NCI-H2227 treated with DMSO at 0.1 percent for 48 hours (cell line): ENCODE measurements at regions not wholly inside any gene's neighbourhood (a gene's known extent, or its start where the extent isn't known, plus 50 kb on each side); places are given as distances from the start of the nearest gene placed in this dataset.
"Not testable (repeated sequence)": the region's sequence is repeated elsewhere in the genome, so short reads cannot be mapped to it uniquely, and the experiment has no call there.

Experiments used
- DNase-seq: peaks from one replicate; lab custom pipeline; 2025; lab: John Stamatoyannopoulos, UW

DNA sequence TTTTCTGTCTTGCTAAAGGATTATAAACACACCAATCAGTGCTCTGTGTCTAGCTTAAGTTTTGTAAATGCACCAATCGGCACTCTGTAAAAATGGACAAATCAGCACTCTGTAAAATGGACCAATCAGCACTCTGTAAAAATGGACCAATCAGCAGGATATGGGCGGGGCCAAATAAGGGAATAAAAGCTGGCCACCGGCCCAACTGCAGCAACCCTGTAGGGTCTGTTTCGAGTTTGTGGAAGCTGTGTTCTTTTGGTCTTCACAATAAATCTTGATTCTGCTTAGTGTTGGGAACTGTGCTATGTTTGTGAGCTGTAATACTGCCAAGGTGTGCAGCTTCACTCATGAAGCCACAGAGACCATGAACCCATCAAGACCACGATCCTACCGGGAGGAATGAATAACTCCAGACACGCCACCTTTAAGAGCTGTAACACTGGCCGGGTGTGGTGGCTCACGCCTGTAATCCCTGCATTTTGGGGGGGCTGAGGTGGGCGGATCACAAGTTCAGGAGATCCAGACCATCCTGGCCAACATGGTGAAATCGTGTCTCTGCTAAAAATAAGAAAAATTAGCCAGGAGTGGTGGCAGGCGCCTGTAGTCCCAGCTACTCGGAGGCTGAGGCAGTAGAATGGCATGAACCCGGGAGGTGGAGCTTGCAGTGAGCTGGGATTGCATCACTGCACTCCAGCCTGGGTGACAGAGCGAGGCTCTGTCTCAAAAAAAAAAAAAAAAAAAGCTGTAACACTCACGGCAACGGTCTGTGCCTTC, 133.0 kb upstream of the GDF10 start:
- not testable (repeated sequence) for DNase-seq

DNA sequence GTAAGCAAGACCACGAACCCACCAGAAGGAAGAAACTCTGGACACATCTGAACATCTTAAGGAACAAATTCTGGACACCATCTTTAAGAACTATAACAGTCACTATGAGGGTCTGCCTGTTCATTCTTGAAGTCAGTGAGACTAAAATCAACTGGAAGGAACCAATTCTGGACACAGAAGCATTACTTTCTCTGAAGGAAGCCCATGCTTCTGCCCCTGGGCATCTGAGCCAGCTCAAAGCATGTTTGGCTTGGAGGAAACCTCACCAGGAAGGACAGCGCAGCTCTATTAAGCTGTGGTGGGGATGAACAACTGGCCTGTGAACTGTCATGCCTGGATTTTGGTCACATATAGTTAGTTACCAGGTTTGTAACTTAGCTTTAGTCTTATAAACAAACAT, 132.4 kb upstream of the GDF10 start:
- DNase-seq, result no peak

- no peak for DNase-seq
Measured at GRCh38 chr10:47169581-47169980, 130.4 kb upstream of the GDF10 start.

DNA sequence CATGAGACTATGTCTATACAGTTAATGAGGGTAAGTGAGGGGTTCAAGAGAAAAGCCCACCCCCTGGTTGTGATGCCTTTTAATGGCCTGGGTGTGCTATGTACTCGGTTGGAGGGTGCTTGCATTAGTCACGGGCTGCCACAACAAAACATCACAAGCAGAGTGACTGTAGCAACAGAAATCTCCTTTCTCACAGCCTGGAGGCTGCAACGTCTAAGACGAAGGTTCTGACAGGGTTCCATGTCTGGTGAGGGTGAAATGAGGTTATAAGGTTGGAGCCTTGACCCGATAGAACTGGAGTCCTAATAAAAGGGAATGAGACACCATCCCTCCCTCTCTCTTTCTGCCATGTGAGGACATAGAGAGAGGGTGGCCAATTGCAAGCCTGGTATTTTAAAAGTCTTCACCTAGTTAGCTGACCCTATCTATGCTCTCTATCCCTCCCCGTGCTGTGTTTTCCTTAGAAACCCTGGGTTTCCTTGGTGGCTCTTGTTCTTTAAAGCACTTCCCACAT, 126.0 kb upstream of the GDF10 start:
- no peak for DNase-seq

DNA sequence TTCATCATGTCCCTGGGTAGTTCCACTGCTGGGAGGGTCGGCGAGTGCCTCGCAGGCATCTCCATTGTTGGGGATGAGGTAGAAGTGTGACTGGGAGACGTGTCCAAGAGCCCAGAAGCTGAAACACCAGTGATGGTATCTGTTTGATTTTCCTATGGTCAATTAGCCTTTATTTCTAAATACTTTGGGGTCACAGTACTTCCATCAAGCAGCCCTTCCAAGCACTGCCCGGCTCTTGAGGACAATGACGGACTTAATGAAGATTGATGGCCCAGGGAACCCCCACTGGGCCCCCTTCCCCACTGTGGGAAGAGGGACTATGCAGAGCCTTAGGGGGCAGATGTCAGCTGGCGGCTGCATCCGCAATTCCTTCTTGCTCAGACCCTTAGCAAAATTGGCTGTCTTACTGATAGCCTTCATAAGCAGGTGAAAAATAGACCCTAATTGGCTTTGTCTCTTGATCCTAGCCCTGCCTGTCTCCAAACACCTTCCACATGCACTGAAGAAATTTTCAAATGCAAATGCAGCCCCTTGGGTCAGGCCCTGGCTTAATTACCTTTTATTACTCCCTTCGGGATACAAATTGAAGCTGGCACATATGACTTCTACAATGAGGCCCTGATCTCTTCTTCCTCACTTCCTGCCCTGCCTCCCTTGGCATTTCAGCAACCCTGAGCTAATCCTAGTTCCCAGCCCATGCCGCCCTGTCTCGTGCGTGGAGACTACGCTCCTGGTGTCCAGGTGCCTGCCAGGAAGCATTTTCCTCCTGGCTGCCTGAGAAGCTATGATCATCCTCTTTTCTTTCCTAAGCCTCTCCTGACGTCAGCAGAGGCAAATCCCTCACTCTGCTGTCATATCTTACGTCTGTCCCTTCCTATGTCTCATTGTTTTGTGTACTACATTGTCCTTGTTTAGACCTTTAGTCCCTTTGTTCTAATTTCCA, 124.5 kb upstream of the GDF10 start:
- no peak for DNase-seq

GRCh38 chr10:47176206-47176902, 123.6 kb upstream of the GDF10 start:
- no peak for DNase-seq

DNA sequence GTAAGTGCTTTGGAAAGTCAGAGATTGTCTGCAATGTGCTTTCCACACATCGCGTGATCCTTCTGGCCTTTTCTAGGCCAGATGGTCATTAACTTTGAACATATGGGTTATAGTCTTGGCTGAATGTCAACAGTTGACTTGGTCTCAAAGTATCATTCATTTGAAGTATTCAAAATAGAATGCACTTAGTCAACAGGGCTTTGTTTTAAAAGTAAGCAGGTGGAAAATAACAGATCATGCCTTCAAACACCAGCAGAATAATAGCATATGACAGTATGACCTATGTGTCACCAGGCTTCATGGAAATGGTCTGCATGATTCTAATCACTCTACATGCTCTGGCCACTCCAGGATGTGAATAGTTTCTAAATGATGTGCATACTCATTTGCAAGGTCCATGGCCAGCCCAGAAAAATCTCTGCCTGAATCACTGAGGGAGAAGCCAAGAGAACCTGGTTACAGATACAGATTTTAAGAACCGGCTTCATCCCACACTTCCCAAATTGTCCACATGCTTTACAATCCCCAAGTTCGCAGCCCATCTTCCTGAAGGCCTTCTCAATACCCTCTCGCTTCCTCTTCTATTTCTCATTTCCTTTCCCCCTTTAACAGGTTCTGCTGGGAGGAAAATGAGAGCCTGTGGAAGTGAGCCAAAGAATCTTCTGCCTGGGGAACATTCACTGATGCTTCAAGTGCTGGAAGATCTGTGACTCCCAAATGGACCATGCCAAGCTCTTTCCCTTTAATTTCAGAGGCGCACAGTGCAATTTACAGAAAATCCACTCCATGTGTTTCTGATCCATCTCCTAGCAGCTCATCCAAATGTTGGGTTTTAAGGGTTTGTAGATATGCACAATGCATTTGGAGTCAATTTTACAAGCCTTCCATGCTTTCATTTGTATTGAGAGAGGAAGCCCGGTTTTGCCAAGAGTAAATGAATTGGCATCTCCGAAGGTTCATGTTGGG, 122.8 kb upstream of the GDF10 start:
- no peak for DNase-seq

DNA sequence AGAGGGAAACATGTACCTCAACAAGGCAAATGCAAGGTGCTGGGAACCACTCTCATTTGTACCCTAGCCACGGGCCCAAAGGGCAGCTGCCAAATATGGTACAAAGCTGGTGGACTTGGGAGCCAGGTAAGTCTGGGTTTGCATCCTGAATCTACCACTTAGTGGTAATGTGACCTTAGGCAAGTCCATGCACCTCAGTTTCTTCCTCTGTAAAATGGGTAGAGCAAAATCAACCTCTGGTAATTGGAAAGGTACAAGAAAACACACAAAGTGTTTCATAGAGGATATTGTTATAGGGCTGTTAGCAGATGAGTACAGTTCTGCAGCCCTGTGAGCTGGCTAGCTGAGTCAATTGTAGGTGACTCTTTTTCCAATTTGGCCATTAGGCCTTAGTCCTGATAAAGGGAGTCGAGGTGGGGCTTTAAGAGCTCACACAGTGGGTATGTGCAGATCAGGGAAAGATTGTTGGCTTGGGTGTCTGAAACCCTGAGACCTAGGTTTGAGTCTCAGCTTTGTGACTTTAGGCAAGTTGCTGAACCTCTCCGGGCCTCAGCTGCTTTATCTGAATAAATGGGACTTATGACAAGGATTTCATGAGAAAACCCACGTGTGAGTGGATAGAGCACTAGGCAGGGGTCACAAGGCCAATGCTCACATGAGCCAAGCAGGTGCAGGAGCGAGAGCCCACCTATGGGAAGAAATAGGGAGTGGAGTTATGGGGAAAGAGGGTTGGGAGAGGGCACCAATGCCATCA, 121.3 kb upstream of the GDF10 start:
- DNase-seq, result no peak

DNA sequence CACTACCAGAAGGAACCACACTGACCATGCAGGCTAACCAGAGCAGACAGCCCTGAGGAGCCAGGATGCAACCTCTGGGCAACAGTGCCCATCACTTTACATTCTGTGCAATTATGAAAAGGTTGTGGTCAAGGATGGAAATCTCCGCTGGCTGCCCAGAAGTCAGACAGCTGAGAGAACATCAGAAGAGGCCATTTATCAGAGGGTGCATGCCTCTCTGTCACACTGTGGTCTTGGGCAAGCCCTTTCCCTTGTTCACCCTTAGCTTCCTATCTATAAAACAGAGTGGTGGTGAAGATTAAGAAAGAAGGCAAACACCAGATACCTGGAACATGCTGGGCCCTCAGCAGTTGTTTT, 120.7 kb upstream of the GDF10 start:
- DNase-seq, result no peak

DNA sequence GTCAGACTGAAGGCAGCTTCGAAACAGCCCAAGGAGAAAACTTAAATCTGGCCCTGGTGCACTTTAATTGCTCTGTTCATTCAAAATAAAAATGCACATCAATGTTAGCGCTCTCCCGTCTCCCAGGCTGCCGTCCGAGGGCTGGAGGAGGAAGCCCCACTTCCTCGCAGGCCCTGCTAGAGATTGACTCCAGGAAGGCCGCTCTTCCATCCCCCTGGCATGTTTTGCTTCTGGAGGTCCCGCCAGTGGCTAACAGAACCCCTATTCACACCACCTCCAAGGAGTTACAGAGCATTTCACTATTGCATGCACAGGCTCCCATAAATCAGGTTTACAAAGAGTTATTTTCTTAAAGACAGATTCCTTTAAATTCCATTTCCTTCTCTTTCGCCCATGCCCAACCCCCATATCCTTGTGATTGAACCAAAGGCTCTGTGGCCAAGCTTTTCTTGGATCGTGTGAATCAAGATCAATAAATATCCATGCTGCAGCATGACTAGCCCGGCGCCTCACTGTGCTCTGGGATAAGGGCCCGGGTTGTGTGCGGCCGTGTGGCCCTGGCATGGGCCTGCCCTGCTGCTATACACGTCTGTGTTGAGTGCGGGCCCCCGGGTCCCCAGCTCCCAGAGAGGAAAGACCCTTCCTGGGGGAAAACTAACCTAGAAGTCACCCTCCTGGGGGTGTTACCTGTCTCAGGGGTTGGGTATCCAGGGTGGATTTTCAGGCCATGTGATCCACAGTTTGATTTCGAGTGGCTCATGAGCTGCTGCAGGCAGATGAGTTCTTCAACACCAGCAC, 118.7 kb upstream of the GDF10 start:
- no peak for DNase-seq

GRCh38 chr10:47182934-47183703, 116.9 kb upstream of the GDF10 start:
- no peak for DNase-seq

GRCh38 chr10:47183704-47184041, 116.3 kb upstream of the GDF10 start:
- DNase-seq, result no peak

- DNase-seq, result no peak
Measured at GRCh38 chr10:47184273-47184672, 115.7 kb upstream of the GDF10 start.

DNA sequence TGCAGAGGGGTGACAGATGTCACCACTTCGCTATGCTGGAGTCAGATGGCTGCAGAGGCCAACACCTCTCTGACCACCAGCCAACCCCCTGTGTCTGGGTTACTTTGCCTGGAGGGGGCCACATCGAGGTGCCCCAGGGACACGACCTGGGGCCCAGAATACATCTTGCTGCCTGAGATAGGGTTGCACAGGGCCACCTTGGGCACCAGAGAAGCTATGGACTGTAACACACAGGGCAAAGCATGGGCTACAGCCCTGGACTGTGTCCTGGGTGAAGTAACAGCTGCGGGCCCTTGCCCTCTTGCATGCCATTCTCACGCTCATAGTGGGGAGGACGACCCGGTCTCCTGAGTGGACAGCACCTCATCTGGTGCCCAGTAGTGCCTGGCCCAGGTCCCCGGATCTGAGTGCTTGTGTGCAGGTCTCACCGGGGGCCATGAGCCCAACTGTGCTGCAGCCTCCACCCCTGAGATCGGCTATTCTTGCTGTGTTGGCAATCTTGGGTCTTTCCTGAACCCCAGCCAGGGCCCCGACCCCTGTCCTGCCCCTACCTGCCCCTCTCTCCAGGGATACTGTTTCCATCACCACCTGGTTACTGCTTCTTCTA, 115.2 kb upstream of the GDF10 start:
- DNase-seq, result no peak

DNA sequence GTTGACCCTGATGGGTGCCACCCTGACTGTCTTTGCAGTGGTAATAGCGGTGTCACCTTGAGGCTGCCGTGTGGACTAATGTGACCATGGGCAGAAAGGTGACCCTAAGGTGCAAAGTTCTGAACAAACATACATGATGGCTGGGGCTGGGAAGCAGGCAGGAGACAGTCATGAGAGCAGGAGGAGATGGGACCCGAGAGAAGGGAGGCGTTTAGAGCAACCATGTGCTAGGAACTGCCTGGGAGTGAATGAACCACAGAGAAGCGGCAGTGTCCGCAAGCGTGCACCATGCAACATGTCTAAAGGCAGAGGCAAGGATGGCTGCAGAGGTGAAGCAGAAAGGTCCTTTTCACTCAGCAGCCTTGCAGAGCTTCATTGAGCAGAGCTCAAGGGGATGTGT, 113.1 kb upstream of the GDF10 start:
- no peak for DNase-seq

DNA sequence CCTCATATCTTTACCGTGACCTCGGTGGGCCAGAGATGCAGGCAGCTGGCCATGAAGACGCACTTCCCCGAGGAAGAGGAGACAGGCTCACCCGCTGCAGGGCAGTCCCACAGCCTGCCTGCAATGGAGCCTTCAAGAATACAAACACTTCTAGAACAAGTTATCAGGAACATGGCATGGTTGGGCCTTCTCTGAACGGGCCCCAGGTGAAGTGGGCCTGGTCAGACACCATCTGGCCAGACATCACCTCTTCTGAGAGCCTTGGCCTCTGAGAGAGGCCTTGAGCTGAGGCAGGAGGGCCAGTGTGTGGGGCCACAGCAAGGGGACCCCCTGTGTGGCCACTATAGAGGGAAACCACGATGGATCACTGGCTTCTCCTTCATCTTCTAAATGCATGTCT, 112.4 kb upstream of the GDF10 start:
- DNase-seq, result no peak

DNA sequence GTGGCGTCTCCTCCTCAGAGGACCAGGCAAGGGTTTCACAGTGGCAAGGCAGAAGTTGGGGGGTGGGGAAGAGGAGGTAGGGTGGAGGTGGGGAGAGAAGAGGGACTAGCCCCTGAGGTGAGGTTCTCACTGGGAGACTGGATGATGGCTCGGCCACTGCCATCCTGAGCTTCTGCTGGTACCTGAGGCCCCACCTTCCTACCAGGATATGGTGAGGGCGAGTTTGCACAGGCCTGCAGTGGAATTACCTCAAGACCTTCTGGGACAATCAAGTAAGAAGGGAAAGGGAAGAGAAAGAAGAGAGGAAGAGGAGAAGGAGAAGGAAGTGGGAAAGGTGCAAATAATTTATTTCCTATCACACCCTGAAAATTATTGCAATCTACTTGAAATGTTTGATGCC, 111.8 kb upstream of the GDF10 start:
- DNase-seq, result no peak

- DNase-seq, result no peak
Measured at GRCh38 chr10:47189802-47190201, 110.2 kb upstream of the GDF10 start.

- DNase-seq, result no peak
Measured at GRCh38 chr10:47190301-47190700, 109.7 kb upstream of the GDF10 start.
